WTC11 (cell line): ENCODE measurements at regions not wholly inside any gene's neighbourhood (a gene's known extent, or its start where the extent isn't known, plus 50 kb on each side); places are given as distances from the start of the nearest gene placed in this dataset.

Source experiments
- ATAC-seq: fragments of 200-7000 bp; cut with Tn5 transposase; 2 replicates; pipeline ENCODE4 v1.10.0; 2021; ENCODE audit warnings: mild to moderate bottlenecking, moderate library complexity
- CTCF ChIA-PET: fragments of 300-600 bp; sonication (Branson Sonifier 250); formaldehyde crosslinking; loops from one replicate; lab custom pipeline; 2021; ENCODE audit warnings: antibody characterized with exemption; lab: Charles Lee
- POLR2A ChIA-PET: fragments of 350-600 bp; sonication (Branson Sonifier 250); formaldehyde crosslinking; loops from one replicate; lab custom pipeline; 2021; ENCODE audit warnings: antibody characterized with exemption; lab: Charles Lee
- DNase-seq: peaks from one replicate; pipeline ENCODE4 v3.0.0; 2021; ENCODE audit warnings: low spot score
- H3K27ac Mint-ChIP-seq: 2 replicates; pipeline ENCODE4 v1.8.0; 2021; ENCODE audit warnings: mixed read lengths
- H3K27me3 Mint-ChIP-seq: 2 replicates; pipeline ENCODE4 v1.8.0; 2021; ENCODE audit warnings: low read depth, mild to moderate bottlenecking, moderate library complexity, mixed read lengths
- H3K36me3 Mint-ChIP-seq: 2 replicates; pipeline ENCODE4 v1.8.0; 2021; ENCODE audit warnings: mixed read lengths
- H3K4me1 Mint-ChIP-seq: 2 replicates; pipeline ENCODE4 v1.8.0; 2022; ENCODE audit warnings: mixed read lengths
- H3K4me3 Mint-ChIP-seq: 2 replicates; pipeline ENCODE4 v1.8.0; 2021; ENCODE audit warnings: mild to moderate bottlenecking, moderate library complexity, mixed read lengths
- H3K9me3 Mint-ChIP-seq: 2 replicates; pipeline ENCODE4 v1.8.0; 2021; ENCODE audit warnings: mixed read lengths
- EMX1 ChIP-seq: fragments of 250-450 bp; sonication (Bioruptor Pico); IDR thresholded peaks from 2 replicates; pipeline ENCODE4 v1.8.0; 2021; ENCODE audit warnings: mild to moderate bottlenecking
- ETV6 ChIP-seq: sonication (generic); formaldehyde crosslinking; IDR thresholded peaks from 2 replicates; pipeline ENCODE4 v1.8.1; 2022; ENCODE audit warnings: mild to moderate bottlenecking, missing genetic modification reagents
- GRHL2 ChIP-seq: fragments of 250-450 bp; sonication (Bioruptor Pico); IDR thresholded peaks from 2 replicates; pipeline ENCODE4 v1.8.0; 2022; ENCODE audit warnings: mild to moderate bottlenecking, moderate library complexity; ENCODE audit not compliant: insufficient replicate concordance, severe bottlenecking
- NFE2L1 ChIP-seq: sonication (generic); formaldehyde crosslinking; IDR thresholded peaks from 2 replicates; pipeline ENCODE4 v1.8.1; 2023; ENCODE audit warnings: missing genetic modification reagents
- NR1H2 ChIP-seq: sonication (generic); formaldehyde crosslinking; IDR thresholded peaks from 2 replicates; pipeline ENCODE4 v1.9.0; 2021; ENCODE audit warnings: mild to moderate bottlenecking, moderate library complexity, missing genetic modification reagents
- SMAD4 ChIP-seq: sonication (generic); formaldehyde crosslinking; IDR thresholded peaks from 2 replicates; pipeline ENCODE4 v1.8.0; 2022; ENCODE audit warnings: mild to moderate bottlenecking, missing genetic modification reagents
- TEAD4 ChIP-seq: sonication (generic); formaldehyde crosslinking; IDR thresholded peaks from 2 replicates; pipeline ENCODE4 v1.8.0; 2022; ENCODE audit warnings: mild to moderate bottlenecking, missing genetic modification reagents
- ZBTB21 ChIP-seq: sonication (generic); formaldehyde crosslinking; IDR thresholded peaks from 2 replicates; pipeline ENCODE4 v1.8.1; 2023; ENCODE audit warnings: mild to moderate bottlenecking, missing genetic modification reagents, borderline replicate concordance
- ZNF138 ChIP-seq: sonication (generic); formaldehyde crosslinking; conservative IDR thresholded peaks from 2 replicates; pipeline ENCODE4 v1.8.1; 2022; ENCODE audit warnings: mild to moderate bottlenecking, moderate library complexity, missing genetic modification reagents
- TF ChIP-seq, protein P1 (sequence below): sonication (generic); formaldehyde crosslinking; IDR thresholded peaks from 2 replicates; pipeline ENCODE4 v1.8.0; 2023; ENCODE audit warnings: missing genetic modification reagents
- TF ChIP-seq, protein P2 (sequence below): sonication (generic); formaldehyde crosslinking; IDR thresholded peaks from 2 replicates; pipeline ENCODE4 v1.8.0; 2022; ENCODE audit warnings: mild to moderate bottlenecking, missing genetic modification reagents
- TF ChIP-seq, protein P3 (sequence below): fragments of 250-450 bp; sonication (Bioruptor Pico); IDR thresholded peaks from 2 replicates; pipeline ENCODE4 v1.8.0; 2021; ENCODE audit warnings: mild to moderate bottlenecking
- TF ChIP-seq, protein P4 (sequence below): sonication (generic); formaldehyde crosslinking; IDR thresholded peaks from 2 replicates; pipeline ENCODE4 v1.8.0; 2022; ENCODE audit warnings: mild to moderate bottlenecking, missing genetic modification reagents
- TF ChIP-seq, protein P5 (sequence below): fragments of 250-450 bp; sonication (Bioruptor Pico); IDR thresholded peaks from 2 replicates; pipeline ENCODE4 v1.9.0; 2021; ENCODE audit warnings: moderate library complexity, mild to moderate bottlenecking, inconsistent platforms, borderline replicate concordance
- TF ChIP-seq, protein P6 (sequence below): sonication (generic); formaldehyde crosslinking; IDR thresholded peaks from 2 replicates; pipeline ENCODE4 v1.8.0; 2022; ENCODE audit warnings: mild to moderate bottlenecking, missing genetic modification reagents
- TF ChIP-seq, protein P7 (sequence below): sonication (generic); formaldehyde crosslinking; IDR thresholded peaks from 2 replicates; pipeline ENCODE4 v1.8.1; 2022; ENCODE audit warnings: low read depth, mild to moderate bottlenecking, moderate library complexity, missing genetic modification reagents, borderline replicate concordance

DNA sequence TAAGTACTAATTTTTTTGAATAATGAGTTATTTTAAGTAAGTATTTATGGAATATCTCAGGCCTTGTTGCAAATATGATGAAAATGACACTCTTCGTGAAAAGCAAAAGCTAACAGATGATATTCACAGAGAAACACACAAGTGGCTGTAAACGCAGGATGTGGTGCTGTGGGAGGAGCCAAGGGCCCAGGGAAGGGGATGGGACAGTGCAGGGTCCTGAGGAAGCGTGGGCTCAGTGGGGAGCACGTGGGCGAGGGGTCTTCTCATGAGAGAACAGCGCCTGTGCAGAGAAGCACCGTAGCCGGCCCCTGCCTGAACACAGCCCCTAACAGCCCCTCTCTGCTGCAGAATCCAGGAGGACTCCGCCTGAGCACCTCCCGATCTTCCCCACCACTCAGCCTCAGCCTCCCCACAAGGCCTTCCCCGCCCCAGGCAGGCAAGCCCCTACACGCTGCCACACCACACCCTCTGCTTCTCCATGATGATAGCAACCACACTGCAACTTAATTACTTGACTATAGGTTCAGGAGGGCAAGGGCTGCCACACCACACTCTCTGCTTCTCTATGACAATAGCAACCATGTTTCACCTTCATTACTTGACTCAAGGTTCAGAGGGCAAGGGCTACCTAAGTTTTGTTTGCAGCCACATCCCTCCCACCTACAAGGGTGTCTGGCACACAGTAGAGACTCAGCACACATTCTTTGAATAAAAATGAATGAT is 152.6 kb upstream of the RNF32 start:
- Mint-ChIP-seq H3K4me1 (peaks cover 3% of the 10 kb centered on the region), H3K4me3 (no peak overlapping the region), H3K27ac (no peak overlapping the region), H3K27me3 (no peaks in the 10 kb centered on the region), H3K36me3 (no peaks in the 10 kb centered on the region), H3K9me3 (no peaks in the 10 kb centered on the region)
- TF ChIP-seq ZBTB21 (CRISPR knock-in tag) (no peak), ETV6 (no peak), TEAD4 (CRISPR knock-in tag) (no peak), ZNF138 (CRISPR knock-in tag) (no peak), SMAD4 (CRISPR knock-in tag) (no peak), EMX1 (CRISPR knock-in tag) (no peak), GRHL2 (CRISPR knock-in tag) (no peak), NR1H2 (CRISPR knock-in tag) (no peak), NFE2L1 (no peak)
- TF ChIP-seq, protein P1, sequence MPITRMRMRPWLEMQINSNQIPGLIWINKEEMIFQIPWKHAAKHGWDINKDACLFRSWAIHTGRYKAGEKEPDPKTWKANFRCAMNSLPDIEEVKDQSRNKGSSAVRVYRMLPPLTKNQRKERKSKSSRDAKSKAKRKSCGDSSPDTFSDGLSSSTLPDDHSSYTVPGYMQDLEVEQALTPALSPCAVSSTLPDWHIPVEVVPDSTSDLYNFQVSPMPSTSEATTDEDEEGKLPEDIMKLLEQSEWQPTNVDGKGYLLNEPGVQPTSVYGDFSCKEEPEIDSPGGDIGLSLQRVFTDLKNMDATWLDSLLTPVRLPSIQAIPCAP (CRISPR knock-in tag), result no peak
- TF ChIP-seq, protein P2, sequence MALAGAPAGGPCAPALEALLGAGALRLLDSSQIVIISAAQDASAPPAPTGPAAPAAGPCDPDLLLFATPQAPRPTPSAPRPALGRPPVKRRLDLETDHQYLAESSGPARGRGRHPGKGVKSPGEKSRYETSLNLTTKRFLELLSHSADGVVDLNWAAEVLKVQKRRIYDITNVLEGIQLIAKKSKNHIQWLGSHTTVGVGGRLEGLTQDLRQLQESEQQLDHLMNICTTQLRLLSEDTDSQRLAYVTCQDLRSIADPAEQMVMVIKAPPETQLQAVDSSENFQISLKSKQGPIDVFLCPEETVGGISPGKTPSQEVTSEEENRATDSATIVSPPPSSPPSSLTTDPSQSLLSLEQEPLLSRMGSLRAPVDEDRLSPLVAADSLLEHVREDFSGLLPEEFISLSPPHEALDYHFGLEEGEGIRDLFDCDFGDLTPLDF (CRISPR knock-in tag), result no peak
- TF ChIP-seq, protein P3, sequence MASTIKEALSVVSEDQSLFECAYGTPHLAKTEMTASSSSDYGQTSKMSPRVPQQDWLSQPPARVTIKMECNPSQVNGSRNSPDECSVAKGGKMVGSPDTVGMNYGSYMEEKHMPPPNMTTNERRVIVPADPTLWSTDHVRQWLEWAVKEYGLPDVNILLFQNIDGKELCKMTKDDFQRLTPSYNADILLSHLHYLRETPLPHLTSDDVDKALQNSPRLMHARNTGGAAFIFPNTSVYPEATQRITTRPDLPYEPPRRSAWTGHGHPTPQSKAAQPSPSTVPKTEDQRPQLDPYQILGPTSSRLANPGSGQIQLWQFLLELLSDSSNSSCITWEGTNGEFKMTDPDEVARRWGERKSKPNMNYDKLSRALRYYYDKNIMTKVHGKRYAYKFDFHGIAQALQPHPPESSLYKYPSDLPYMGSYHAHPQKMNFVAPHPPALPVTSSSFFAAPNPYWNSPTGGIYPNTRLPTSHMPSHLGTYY (CRISPR knock-in tag), result no peak
- TF ChIP-seq, protein P4, sequence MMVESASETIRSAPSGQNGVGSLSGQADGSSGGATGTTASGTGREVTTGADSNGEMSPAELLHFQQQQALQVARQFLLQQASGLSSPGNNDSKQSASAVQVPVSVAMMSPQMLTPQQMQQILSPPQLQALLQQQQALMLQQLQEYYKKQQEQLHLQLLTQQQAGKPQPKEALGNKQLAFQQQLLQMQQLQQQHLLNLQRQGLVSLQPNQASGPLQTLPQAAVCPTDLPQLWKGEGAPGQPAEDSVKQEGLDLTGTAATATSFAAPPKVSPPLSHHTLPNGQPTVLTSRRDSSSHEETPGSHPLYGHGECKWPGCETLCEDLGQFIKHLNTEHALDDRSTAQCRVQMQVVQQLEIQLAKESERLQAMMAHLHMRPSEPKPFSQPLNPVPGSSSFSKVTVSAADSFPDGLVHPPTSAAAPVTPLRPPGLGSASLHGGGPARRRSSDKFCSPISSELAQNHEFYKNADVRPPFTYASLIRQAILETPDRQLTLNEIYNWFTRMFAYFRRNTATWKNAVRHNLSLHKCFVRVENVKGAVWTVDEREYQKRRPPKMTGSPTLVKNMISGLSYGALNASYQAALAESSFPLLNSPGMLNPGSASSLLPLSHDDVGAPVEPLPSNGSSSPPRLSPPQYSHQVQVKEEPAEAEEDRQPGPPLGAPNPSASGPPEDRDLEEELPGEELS (CRISPR knock-in tag), result no peak
- TF ChIP-seq, protein P5, sequence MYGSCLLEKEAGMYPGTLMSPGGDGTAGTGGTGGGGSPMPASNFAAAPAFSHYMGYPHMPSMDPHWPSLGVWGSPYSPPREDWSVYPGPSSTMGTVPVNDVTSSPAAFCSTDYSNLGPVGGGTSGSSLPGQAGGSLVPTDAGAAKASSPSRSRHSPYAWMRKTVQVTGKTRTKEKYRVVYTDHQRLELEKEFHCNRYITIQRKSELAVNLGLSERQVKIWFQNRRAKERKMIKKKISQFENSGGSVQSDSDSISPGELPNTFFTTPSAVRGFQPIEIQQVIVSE (CRISPR knock-in tag), result no peak
- TF ChIP-seq, protein P6, sequence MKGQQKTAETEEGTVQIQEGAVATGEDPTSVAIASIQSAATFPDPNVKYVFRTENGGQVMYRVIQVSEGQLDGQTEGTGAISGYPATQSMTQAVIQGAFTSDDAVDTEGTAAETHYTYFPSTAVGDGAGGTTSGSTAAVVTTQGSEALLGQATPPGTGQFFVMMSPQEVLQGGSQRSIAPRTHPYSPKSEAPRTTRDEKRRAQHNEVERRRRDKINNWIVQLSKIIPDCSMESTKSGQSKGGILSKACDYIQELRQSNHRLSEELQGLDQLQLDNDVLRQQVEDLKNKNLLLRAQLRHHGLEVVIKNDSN (CRISPR knock-in tag), result no peak
- DNase-seq (no peak), ATAC-seq (peak; percentile 53; the same call in 1 of the 2 replicates)
- POLR2A ChIA-PET, result no interaction called here
- CTCF ChIA-PET, result no interaction called here

DNA sequence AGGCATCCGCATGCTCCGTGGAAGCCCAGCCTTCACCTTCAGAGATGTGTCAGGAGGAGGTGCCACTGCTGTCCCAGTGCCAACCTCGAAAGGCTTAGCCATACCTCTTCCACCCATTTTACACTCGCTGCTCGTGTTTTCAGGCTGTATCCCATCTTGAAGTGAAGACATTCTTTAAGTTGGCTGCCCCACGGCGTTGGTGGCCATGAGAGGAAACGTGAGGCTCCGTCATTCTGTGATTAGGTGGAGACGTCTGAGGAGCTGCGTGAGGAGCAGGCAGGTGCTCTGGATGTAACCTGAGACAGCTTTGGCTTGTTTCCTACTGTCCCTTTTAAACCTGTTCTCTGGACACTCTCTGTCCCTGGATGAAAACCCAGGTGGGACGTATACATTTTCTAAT is 159.9 kb upstream of the RNF32 start:
- no peaks in the 10 kb centered on the region for H3K36me3 Mint-ChIP-seq
- H3K4me3 Mint-ChIP-seq, result no peak overlapping the region
- H3K27ac Mint-ChIP-seq, result no peak overlapping the region
- DNase-seq (no peak), ATAC-seq (no peak)
- H3K4me1 Mint-ChIP-seq, result no peaks in the 10 kb centered on the region
- no peak for TF ChIP-seq GRHL2 (CRISPR knock-in tag)
- TF ChIP-seq, protein P7, sequence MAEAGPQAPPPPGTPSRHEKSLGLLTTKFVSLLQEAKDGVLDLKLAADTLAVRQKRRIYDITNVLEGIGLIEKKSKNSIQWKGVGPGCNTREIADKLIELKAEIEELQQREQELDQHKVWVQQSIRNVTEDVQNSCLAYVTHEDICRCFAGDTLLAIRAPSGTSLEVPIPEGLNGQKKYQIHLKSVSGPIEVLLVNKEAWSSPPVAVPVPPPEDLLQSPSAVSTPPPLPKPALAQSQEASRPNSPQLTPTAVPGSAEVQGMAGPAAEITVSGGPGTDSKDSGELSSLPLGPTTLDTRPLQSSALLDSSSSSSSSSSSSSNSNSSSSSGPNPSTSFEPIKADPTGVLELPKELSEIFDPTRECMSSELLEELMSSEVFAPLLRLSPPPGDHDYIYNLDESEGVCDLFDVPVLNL (CRISPR knock-in tag), result no peak
- TF ChIP-seq NR1H2 (CRISPR knock-in tag), result no peak
- CTCF ChIA-PET, result no interaction called here
- H3K27me3 Mint-ChIP-seq, result no peaks in the 10 kb centered on the region; the same call in 1 of the 2 replicates
- POLR2A ChIA-PET, result no interaction called here
- H3K9me3 Mint-ChIP-seq, result peaks cover 4% of the 10 kb centered on the region; the same call in 1 of the 2 replicates
